Esophagus squamous epithelium (tissue), 4 donors: ENCODE measurements at regions not wholly inside any gene's neighbourhood (a gene's known extent, or its start where the extent isn't known, plus 50 kb on each side); places are given as distances from the start of the nearest gene placed in this dataset.

Experiments
- CTCF ChIP-seq, 6 experiments: fragments of 450-650 bp in 4 of 6; fragments of 200-600 bp in 2 of 6; sonication (generic) in 2 of 6; IDR thresholded peaks; one replicate each; pipeline ENCODE4 v1.5.1; 2016 to 2019; ENCODE audit warnings: antibody characterized with exemption in 6 of 6, mild to moderate bottlenecking in 4 of 6, moderate library complexity in 4 of 6
- POLR2A ChIP-seq, 4 donors: fragments of 450-650 bp; IDR thresholded peaks; one replicate each; pipeline ENCODE4 v1.6.1; 2017; ENCODE audit warnings: antibody characterized with exemption in 4 of 4, mild to moderate bottlenecking in 4 of 4, moderate library complexity in 3 of 4

- TF ChIP-seq CTCF (IDR thresholded peaks at IDR 0.05) (no peak), POLR2A (IDR thresholded peaks at IDR 0.05) (no peak)
Measured at GRCh38 chr5:110940136-110940535, 131.4 kb upstream of the TSLP start.
